Stimulated activated naive CD8-positive, alpha-beta T cell treated with anti-CD3 and anti-CD28 coated beads, Interleukin-15, Interleukin-2, amounts not matched to agents 100 U/mL and 50 U/mL, for 24 hours (primary cell): ENCODE measurements at regions not wholly inside any gene's neighbourhood (a gene's known extent, or its start where the extent isn't known, plus 50 kb on each side); places are given as distances from the start of the nearest gene placed in this dataset.
"Not testable (repeated sequence)": the region's sequence is repeated elsewhere in the genome, so short reads cannot be mapped to it uniquely, and the experiment has no call there.

Experiments
- ATAC-seq: fragments of 150-1000 bp; cut with Tn5 transposase; one replicate; pipeline ENCODE4 v1.10.0; 2021
- DNase-seq: peaks from one replicate; pipeline ENCODE4 v3.0.0; 2021

GRCh38 chr6:115811541-115811940, 249.2 kb downstream of the FRK start:
- DNase-seq = no peak

GRCh38 chr6:115798229-115798628, 262.5 kb downstream of the FRK start:
- no peak for ATAC-seq

More at GRCh38 chr6:115811541-115811940, 249.2 kb downstream of the FRK start:
- no peak for ATAC-seq

GRCh38 chr6:115796829-115797228, 263.9 kb downstream of the FRK start:
- DNase-seq = no peak

More at GRCh38 chr6:115798229-115798628, 262.5 kb downstream of the FRK start:
- no peak for DNase-seq

GRCh38 chr6:115796061-115796460, 264.6 kb downstream of the FRK start:
- DNase-seq (no peak), ATAC-seq (no peak)

More at GRCh38 chr6:115796829-115797228, 263.9 kb downstream of the FRK start:
- no peak for ATAC-seq

- DNase-seq = no peak
- ATAC-seq = no peak
Observed at GRCh38 chr6:115783402-115784061, 277.2 kb downstream of the FRK start.

- DNase-seq (no peak), ATAC-seq (no peak)
Observed at GRCh38 chr6:115782612-115783011, 278.1 kb downstream of the FRK start.

GRCh38 chr6:115773741-115774140, 286.9 kb downstream of the FRK start:
- DNase-seq (no peak), ATAC-seq (no peak)

GRCh38 chr6:115770851-115771250, 289.8 kb downstream of the FRK start:
- no peak for DNase-seq
- ATAC-seq = no peak

GRCh38 chr6:115768500-115768899, 292.2 kb downstream of the FRK start:
- DNase-seq (no peak), ATAC-seq (no peak)

- ATAC-seq (no peak), DNase-seq (no peak)
Observed at GRCh38 chr6:115767931-115768330, 292.8 kb downstream of the FRK start.

- ATAC-seq (no peak), DNase-seq (no peak)
Observed at GRCh38 chr6:115766745-115767462, 293.8 kb downstream of the FRK start.

- DNase-seq = no peak
- ATAC-seq = no peak
Observed at GRCh38 chr6:115765966-115766365, 294.7 kb downstream of the FRK start.

GRCh38 chr6:115759051-115759450, 301.6 kb downstream of the FRK start:
- ATAC-seq = no peak
- no peak for DNase-seq

GRCh38 chr6:115753446-115753845, 307.2 kb downstream of the FRK start:
- ATAC-seq = no peak
- no peak for DNase-seq

GRCh38 chr6:115750946-115751345, 309.7 kb downstream of the FRK start:
- DNase-seq (no peak), ATAC-seq (no peak)

- DNase-seq (no peak), ATAC-seq (no peak)
Observed at GRCh38 chr6:115750292-115750691, 310.4 kb downstream of the FRK start.

GRCh38 chr6:115747719-115748118, 313.0 kb downstream of the FRK start:
- no peak for DNase-seq
- ATAC-seq = no peak

GRCh38 chr6:115746583-115746982, 314.1 kb downstream of the FRK start:
- DNase-seq, ATAC-seq: not testable (repeated sequence)

- no peak for ATAC-seq
- DNase-seq = no peak
Observed at GRCh38 chr6:115740907-115741306, 319.8 kb downstream of the FRK start.

GRCh38 chr6:115735610-115736009, 325.1 kb downstream of the FRK start:
- ATAC-seq (no peak), DNase-seq (no peak)

GRCh38 chr6:115733426-115733825, 327.3 kb downstream of the FRK start:
- ATAC-seq (no peak), DNase-seq (no peak)

- ATAC-seq (no peak), DNase-seq (no peak)
Observed at GRCh38 chr6:115729036-115729435, 331.7 kb downstream of the FRK start.

GRCh38 chr6:115728171-115728570, 332.5 kb downstream of the FRK start:
- no peak for ATAC-seq
- DNase-seq = no peak

- no peak for ATAC-seq
- no peak for DNase-seq
Observed at GRCh38 chr6:115721564-115721963, 339.1 kb downstream of the FRK start.
